GM21526 (cell line): ENCODE measurements at regions not wholly inside any gene's neighbourhood (a gene's known extent, or its start where the extent isn't known, plus 50 kb on each side); places are given as distances from the start of the nearest gene placed in this dataset.
"Not testable (repeated sequence)": the region's sequence is repeated elsewhere in the genome, so short reads cannot be mapped to it uniquely, and the experiment has no call there.

Experiments
- ATAC-seq: cut with Tn5 transposase; IDR thresholded peaks from one replicate; pipeline ENCODE4 v1.9.1; 2021; ENCODE audit warnings: moderate library complexity; ENCODE audit not compliant: unreplicated experiment, low FRiP score

- no peak for ATAC-seq
These were observed 447.5 kb downstream of the IGSF11 start for GRCh38 chr3:118587037-118587741.

GRCh38 chr3:118587847-118588246 is 446.8 kb downstream of the IGSF11 start:
- no peak for ATAC-seq

- ATAC-seq, result no peak
These were observed 441.4 kb downstream of the IGSF11 start for GRCh38 chr3:118593277-118593670.

GRCh38 chr3:118597184-118597583 is 437.5 kb downstream of the IGSF11 start:
- no peak for ATAC-seq

GRCh38 chr3:118607915-118608820 is 426.5 kb downstream of the IGSF11 start:
- ATAC-seq, result no peak

- no peak for ATAC-seq
These were observed 416.2 kb downstream of the IGSF11 start for GRCh38 chr3:118618247-118619040.

- no peak for ATAC-seq
These were observed 408.2 kb downstream of the IGSF11 start for GRCh38 chr3:118626453-118626852.

- peak; percentile 94 for ATAC-seq
These were observed 405.8 kb downstream of the IGSF11 start for GRCh38 chr3:118628704-118629341.

GRCh38 chr3:118629821-118630220 is 404.8 kb downstream of the IGSF11 start:
- no peak for ATAC-seq

- ATAC-seq, result no peak
These were observed 398.9 kb downstream of the IGSF11 start for GRCh38 chr3:118635711-118636110.

GRCh38 chr3:118636841-118637240 is 397.8 kb downstream of the IGSF11 start:
- no peak for ATAC-seq

- no peak for ATAC-seq
These were observed 396.8 kb downstream of the IGSF11 start for GRCh38 chr3:118637846-118638245.

- peak; percentile 80 for ATAC-seq
These were observed 393.0 kb downstream of the IGSF11 start for GRCh38 chr3:118641608-118642007.

GRCh38 chr3:118671192-118671591 is 363.5 kb downstream of the IGSF11 start:
- ATAC-seq, result no peak

GRCh38 chr3:118675305-118675704 is 359.3 kb downstream of the IGSF11 start:
- ATAC-seq, result no peak

GRCh38 chr3:118678663-118679062 is 356.0 kb downstream of the IGSF11 start:
- not testable (repeated sequence) for ATAC-seq

GRCh38 chr3:118682921-118683320 is 351.7 kb downstream of the IGSF11 start:
- ATAC-seq, result no peak

GRCh38 chr3:118683636-118684035 is 351.0 kb downstream of the IGSF11 start:
- no peak for ATAC-seq

GRCh38 chr3:118688396-118688884 is 346.2 kb downstream of the IGSF11 start:
- no peak for ATAC-seq

GRCh38 chr3:118692416-118692815 is 342.2 kb downstream of the IGSF11 start:
- ATAC-seq, result no peak
